22Rv1 (cell line): ENCODE measurements at regions not wholly inside any gene's neighbourhood (a gene's known extent, or its start where the extent isn't known, plus 50 kb on each side); places are given as distances from the start of the nearest gene placed in this dataset.

Source experiments
- CTCF ChIP-seq: fragments of 450-650 bp; IDR thresholded peaks from 2 replicates; pipeline ENCODE4 v1.5.1; 2017; ENCODE audit warnings: mild to moderate bottlenecking
- ZFX ChIP-seq: fragments of 450-650 bp; IDR thresholded peaks from 2 replicates; pipeline ENCODE4 v1.6.1; 2017; ENCODE audit warnings: antibody characterized with exemption, borderline replicate concordance

GRCh38 chr20:12223057-12223456 lies 305.4 kb downstream of the BTBD3 start:
- TF ChIP-seq CTCF (no peak), ZFX (no peak)
